ENCODE measurements at regions not wholly inside any gene's neighbourhood (a gene's known extent, or its start where the extent isn't known, plus 50 kb on each side); places are given as distances from the start of the nearest gene placed in this dataset.

DNA sequence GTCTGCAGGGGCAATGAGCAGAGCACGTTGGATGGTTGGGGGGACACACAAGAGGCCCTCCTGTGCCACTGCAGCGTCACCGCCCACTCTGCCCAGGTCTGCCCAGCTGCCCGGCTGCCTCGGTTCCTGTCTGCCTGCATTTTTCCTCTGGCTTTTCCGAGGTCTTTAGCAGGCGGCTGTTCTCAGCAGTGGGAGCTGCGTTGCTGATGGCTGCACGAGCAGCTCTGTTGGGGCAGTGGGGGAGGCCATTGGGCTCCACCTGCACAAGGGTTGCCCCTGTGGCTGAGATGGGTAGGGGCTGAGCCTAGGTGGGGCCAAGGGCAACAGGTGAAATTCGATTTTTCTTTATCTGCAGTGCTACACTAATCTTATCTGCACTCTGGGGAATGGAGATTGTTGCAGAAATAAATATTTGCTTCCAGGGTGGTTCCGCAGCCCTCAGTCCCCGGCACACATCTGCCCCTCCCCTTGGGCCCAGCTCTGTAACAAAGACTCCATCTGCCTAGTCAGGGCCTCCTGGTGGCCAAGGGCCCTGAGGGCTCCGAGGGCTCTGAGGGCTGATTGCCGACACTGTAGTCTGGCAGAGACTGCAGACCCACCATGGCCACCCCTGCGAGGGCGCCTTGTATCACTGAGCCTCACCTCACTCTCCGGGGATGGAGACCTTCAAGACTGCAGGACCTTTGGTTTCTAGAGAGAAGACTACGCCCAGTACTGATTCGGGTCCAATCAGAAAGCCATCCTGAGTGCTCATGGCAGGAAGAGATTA lies 141.7 kb upstream of the SHH start:
- TF ChIP-seq, protein P1, sequence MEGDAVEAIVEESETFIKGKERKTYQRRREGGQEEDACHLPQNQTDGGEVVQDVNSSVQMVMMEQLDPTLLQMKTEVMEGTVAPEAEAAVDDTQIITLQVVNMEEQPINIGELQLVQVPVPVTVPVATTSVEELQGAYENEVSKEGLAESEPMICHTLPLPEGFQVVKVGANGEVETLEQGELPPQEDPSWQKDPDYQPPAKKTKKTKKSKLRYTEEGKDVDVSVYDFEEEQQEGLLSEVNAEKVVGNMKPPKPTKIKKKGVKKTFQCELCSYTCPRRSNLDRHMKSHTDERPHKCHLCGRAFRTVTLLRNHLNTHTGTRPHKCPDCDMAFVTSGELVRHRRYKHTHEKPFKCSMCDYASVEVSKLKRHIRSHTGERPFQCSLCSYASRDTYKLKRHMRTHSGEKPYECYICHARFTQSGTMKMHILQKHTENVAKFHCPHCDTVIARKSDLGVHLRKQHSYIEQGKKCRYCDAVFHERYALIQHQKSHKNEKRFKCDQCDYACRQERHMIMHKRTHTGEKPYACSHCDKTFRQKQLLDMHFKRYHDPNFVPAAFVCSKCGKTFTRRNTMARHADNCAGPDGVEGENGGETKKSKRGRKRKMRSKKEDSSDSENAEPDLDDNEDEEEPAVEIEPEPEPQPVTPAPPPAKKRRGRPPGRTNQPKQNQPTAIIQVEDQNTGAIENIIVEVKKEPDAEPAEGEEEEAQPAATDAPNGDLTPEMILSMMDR (IDR thresholded peaks at IDR 0.05; ENCODE audit: low read depth, low read length), result no peak
- no peak for DNase-seq
- Histone ChIP-seq H3K36me3 (no peaks in the 10 kb centered on the region), H3K4me3 (ENCODE audit: low read depth, low read length) (no peak overlapping the region), H3K27me3 (peaks cover 23% of the 10 kb centered on the region), H3K9me3 (no peaks in the 10 kb centered on the region), H3K4me1 (no peaks in the 10 kb centered on the region)

DNA sequence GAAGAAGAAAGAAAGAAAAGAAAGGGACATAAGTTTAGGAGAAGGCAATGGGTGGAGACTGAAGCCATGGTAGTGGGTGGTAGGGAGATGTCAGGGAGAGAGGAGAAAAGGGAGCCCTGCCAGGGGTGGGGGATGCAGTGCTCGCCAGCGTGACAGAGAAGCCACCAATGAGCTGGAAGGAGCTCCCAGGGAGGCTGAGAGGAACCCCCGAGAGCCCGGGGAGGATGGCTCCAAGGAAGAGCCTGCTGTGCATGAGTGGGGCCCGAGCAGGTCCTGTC lies 141.2 kb upstream of the SHH start:
- H3K27me3 ChIP-seq, result peaks cover 29% of the 10 kb centered on the region

DNA sequence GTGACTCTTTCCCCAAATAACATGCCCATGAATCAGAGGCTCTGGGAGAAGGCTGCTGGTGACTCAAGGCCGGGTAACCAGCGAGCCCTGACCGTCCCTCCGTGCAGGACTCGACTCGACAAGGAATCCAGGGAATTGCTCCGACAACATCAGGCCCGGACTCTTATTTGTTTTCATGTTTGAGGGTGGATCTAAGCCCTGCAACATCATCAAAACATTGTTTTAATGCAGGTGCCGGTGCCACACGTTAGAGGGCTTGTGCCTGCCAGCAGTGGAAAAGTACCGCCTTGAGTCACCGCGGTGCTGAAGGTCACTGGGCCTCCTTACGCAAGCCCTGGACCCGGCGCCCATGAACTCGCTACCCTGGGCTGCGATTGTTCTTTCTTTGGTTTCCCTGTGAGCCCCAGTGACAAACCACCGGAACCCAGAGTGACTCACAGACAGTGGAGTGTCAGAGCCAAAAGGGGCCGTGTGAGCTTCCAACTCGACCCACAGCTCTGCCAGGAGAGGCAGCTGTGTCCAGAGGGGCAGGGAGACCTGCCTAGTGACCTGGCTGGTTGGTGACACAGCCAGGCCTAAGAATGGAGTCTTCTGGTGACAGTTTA lies 139.4 kb upstream of the SHH start:
- Histone ChIP-seq H3K36me3 (no peaks in the 10 kb centered on the region), H3K27me3 (peaks cover 31% of the 10 kb centered on the region), H3K4me3 (ENCODE audit: low read depth, low read length) (no peak overlapping the region), H3K4me1 (no peaks in the 10 kb centered on the region), H3K9me3 (no peaks in the 10 kb centered on the region)
- TF ChIP-seq, protein P1 (IDR thresholded peaks at IDR 0.05; ENCODE audit: low read depth, low read length), result no peak
- no peak for DNase-seq

More for the DNA sequence above, 141.2 kb upstream of the SHH start:
- Histone ChIP-seq H3K4me3 (ENCODE audit: low read depth, low read length) (no peak overlapping the region), H3K4me1 (no peaks in the 10 kb centered on the region), H3K36me3 (no peaks in the 10 kb centered on the region), H3K9me3 (no peaks in the 10 kb centered on the region)
- DNase-seq, result no peak
- TF ChIP-seq, protein P1 (IDR thresholded peaks at IDR 0.05; ENCODE audit: low read depth, low read length), result no peak

DNA sequence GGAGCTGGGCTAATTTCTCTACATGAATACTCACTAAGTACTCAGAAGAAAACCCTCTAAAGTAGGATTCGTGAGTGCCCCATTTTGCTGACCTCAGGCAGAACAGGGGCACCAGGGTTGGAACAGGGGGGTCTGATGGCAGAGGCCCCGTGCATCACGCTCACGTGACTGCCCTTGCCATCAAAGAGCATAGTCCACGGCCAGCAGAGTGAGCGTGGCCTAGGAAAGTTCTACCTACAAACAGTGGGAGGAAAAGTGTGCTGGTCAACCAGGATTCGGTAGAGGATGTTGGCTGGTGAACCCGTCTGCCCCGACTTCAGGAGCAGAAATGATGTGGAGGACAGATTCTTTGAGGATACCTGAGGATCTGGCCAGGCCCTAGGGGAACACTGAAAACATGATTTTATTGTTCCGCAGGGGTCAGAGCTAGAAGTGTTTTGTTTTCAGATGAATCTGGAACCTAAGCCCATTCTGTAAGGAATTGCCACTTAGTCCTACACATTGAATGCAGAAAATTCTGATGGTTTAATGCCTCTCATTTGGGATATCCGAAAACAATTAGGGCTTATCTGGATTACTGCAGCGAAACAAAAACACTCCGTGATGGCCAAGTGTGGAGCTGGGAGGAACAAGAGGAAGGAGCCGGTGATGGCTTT lies 138.8 kb upstream of the SHH start:
- Histone ChIP-seq H3K27me3 (peaks cover 31% of the 10 kb centered on the region), H3K9me3 (no peaks in the 10 kb centered on the region), H3K36me3 (no peaks in the 10 kb centered on the region), H3K4me1 (no peaks in the 10 kb centered on the region), H3K4me3 (ENCODE audit: low read depth, low read length) (no peak overlapping the region)
- TF ChIP-seq, protein P1 (IDR thresholded peaks at IDR 0.05; ENCODE audit: low read depth, low read length), result no peak
- DNase-seq, result no peak

DNA sequence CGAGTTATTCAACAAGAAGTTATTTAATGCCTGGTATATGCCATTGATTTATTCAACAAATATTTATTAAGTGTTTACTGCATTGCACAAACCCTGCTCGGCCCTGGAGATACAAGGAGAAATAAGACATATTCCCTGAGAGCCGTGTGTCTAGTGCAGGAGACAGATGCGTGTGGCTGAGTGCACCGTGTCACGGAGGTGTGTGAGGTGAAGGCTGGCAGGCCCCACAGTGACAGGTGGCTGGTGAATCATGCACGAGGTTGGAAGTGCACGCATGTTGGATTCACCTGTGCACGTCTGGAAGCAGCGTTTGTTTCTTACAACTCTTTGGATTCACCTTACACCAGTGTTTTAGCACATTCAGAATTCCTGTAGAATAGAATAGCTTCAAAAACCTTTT lies 136.6 kb upstream of the SHH start:
- H3K9me3 ChIP-seq, result no peaks in the 10 kb centered on the region
- no peak overlapping the region for H3K4me3 ChIP-seq (ENCODE audit: low read depth, low read length)
- peaks cover 31% of the 10 kb centered on the region for H3K27me3 ChIP-seq
- DNase-seq, result no peak
- H3K4me1 ChIP-seq, result no peaks in the 10 kb centered on the region
- no peaks in the 10 kb centered on the region for H3K36me3 ChIP-seq
- TF ChIP-seq, protein P1 (IDR thresholded peaks at IDR 0.05; ENCODE audit: low read depth, low read length), result no peak

DNA sequence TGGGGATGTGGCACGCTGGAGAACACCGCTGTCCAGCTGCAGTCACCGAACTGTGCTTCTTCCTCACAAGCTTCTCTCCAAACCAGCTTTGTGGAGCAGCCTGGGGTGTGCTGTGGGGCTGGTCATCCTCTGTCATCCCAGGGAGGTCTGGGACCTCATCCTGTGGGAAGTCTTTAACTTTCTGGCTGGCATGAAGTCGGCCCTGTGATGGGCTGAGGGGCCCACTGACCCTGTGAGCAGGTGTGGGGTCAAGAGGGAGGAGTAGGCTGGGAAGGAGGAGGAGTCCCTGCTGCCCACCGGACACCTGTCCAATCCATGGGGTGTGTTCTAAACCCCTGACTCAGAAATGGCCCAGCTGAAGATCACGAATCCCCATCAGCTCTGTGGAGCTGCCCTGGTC lies 136.2 kb upstream of the SHH start:
- H3K4me3 ChIP-seq (ENCODE audit: low read depth, low read length), result no peak overlapping the region
- TF ChIP-seq, protein P1 (IDR thresholded peaks at IDR 0.05; ENCODE audit: low read depth, low read length), result no peak

More for the DNA sequence above, 136.2 kb upstream of the SHH start:
- Histone ChIP-seq H3K27me3 (peaks cover 31% of the 10 kb centered on the region), H3K9me3 (no peaks in the 10 kb centered on the region), H3K36me3 (no peaks in the 10 kb centered on the region), H3K4me1 (no peaks in the 10 kb centered on the region)
- no peak for DNase-seq
